CD4-positive, alpha-beta T cell treated with Interleukin-1 beta for 1 hour (primary cell): ENCODE measurements at regions not wholly inside any gene's neighbourhood (a gene's known extent, or its start where the extent isn't known, plus 50 kb on each side); places are given as distances from the start of the nearest gene placed in this dataset.

Experiments used
- DNase-seq, 2 donors: peaks; one replicate each; pipeline ENCODE4 v3.0.0-alpha.2; 2020 to 2022

GRCh38 chr14:61129168-61129745 is 148.2 kb downstream of the SLC38A6 start:
- DNase-seq = no peak

- DNase-seq = no peak
Measured at GRCh38 chr14:61128382-61129167, 147.5 kb downstream of the SLC38A6 start.

GRCh38 chr14:61126603-61127498 is 145.8 kb downstream of the SLC38A6 start:
- no peak for DNase-seq

GRCh38 chr14:61125867-61126572 is 145.0 kb downstream of the SLC38A6 start:
- DNase-seq = no peak

- DNase-seq = no peak
Measured at GRCh38 chr14:61125041-61125866, 144.2 kb downstream of the SLC38A6 start.

GRCh38 chr14:61122862-61123261 is 141.8 kb downstream of the SLC38A6 start:
- DNase-seq = no peak

GRCh38 chr14:61121355-61121787 is 140.3 kb downstream of the SLC38A6 start:
- DNase-seq = no peak

- DNase-seq = no peak
Measured at GRCh38 chr14:61120576-61120975, 139.5 kb downstream of the SLC38A6 start.

GRCh38 chr14:61119006-61119405 is 138.0 kb downstream of the SLC38A6 start:
- DNase-seq = no peak

- DNase-seq = no peak
Measured at GRCh38 chr14:61116369-61116768, 135.3 kb downstream of the SLC38A6 start.

- no peak for DNase-seq
Measured at GRCh38 chr14:61113561-61114225, 132.6 kb downstream of the SLC38A6 start.

- DNase-seq = no peak
Measured at GRCh38 chr14:61112506-61112905, 131.5 kb downstream of the SLC38A6 start.

- no peak for DNase-seq
Measured at GRCh38 chr14:61111731-61112130, 130.7 kb downstream of the SLC38A6 start.

- no peak for DNase-seq
Measured at GRCh38 chr14:61111209-61111665, 130.2 kb downstream of the SLC38A6 start.

GRCh38 chr14:61110316-61111082 is 129.5 kb downstream of the SLC38A6 start:
- DNase-seq = no peak

- no peak for DNase-seq
Measured at GRCh38 chr14:61109288-61109687, 128.2 kb downstream of the SLC38A6 start.

- DNase-seq = no peak
Measured at GRCh38 chr14:61108496-61109141, 127.6 kb downstream of the SLC38A6 start.

- DNase-seq = no peak
Measured at GRCh38 chr14:61107869-61108493, 126.9 kb downstream of the SLC38A6 start.

GRCh38 chr14:61106959-61107641 is 126.1 kb downstream of the SLC38A6 start:
- no peak for DNase-seq
